ENCODE measurements at regions not wholly inside any gene's neighbourhood (a gene's known extent, or its start where the extent isn't known, plus 50 kb on each side); places are given as distances from the start of the nearest gene placed in this dataset.
A peak's percentile ranks its signal among the peaks of the same experiment; 100 is the strongest.
"Not testable (repeated sequence)": the region's sequence is repeated elsewhere in the genome, so short reads cannot be mapped to it uniquely, and the experiment has no call there.

GRCh38 chr3:106458952-106459351 lies 590.1 kb upstream of the CBLB start:
- DNase-seq (ENCODE audit: extremely low spot score, insufficient read length, low read depth): no peak
- no peak for FAIRE-seq

GRCh38 chr3:106466881-106467280 lies 598.1 kb upstream of the CBLB start:
- FAIRE-seq: no peak

GRCh38 chr3:106473576-106474475 lies 605.0 kb upstream of the CBLB start:
- FAIRE-seq (no peak), DNase-seq (ENCODE audit: extremely low spot score, insufficient read length, low read depth) (no peak)

More at GRCh38 chr3:106466881-106467280, 598.1 kb upstream of the CBLB start:
- no peak for DNase-seq (ENCODE audit: extremely low spot score, insufficient read length, low read depth)

GRCh38 chr3:106482451-106482850 lies 613.6 kb upstream of the CBLB start:
- DNase-seq (ENCODE audit: extremely low spot score, insufficient read length, low read depth) (no peak), FAIRE-seq (no peak)

GRCh38 chr3:106485217-106485616 lies 616.4 kb upstream of the CBLB start:
- FAIRE-seq (no peak), DNase-seq (ENCODE audit: extremely low spot score, insufficient read length, low read depth) (no peak)

GRCh38 chr3:106485802-106486201 lies 617.0 kb upstream of the CBLB start:
- no peak for FAIRE-seq
- no peak for DNase-seq (ENCODE audit: extremely low spot score, insufficient read length, low read depth)

- not testable (repeated sequence) for FAIRE-seq; DNase-seq (ENCODE audit: extremely low spot score, insufficient read length, low read depth)
Measured at GRCh38 chr3:106486945-106487639, 618.3 kb upstream of the CBLB start.

GRCh38 chr3:106488331-106488730 lies 619.5 kb upstream of the CBLB start:
- FAIRE-seq (no peak), DNase-seq (ENCODE audit: extremely low spot score, insufficient read length, low read depth) (no peak)

- DNase-seq (ENCODE audit: extremely low spot score, insufficient read length, low read depth): no peak
- FAIRE-seq: no peak
Measured at GRCh38 chr3:106491796-106492195, 623.0 kb upstream of the CBLB start.

GRCh38 chr3:106508331-106508893 lies 639.6 kb upstream of the CBLB start:
- DNase-seq (ENCODE audit: extremely low spot score, insufficient read length, low read depth): no peak
- FAIRE-seq: no peak

- DNase-seq (ENCODE audit: extremely low spot score, insufficient read length, low read depth) (no peak), FAIRE-seq (no peak)
Measured at GRCh38 chr3:106510206-106510605, 641.4 kb upstream of the CBLB start.

GRCh38 chr3:106512846-106513245 lies 644.0 kb upstream of the CBLB start:
- no peak for FAIRE-seq

GRCh38 chr3:106514431-106514830 lies 645.6 kb upstream of the CBLB start:
- DNase-seq (ENCODE audit: extremely low spot score, insufficient read length, low read depth) (no peak), FAIRE-seq (peak; percentile 55)

More at GRCh38 chr3:106512846-106513245, 644.0 kb upstream of the CBLB start:
- DNase-seq (ENCODE audit: extremely low spot score, insufficient read length, low read depth): no peak

- FAIRE-seq (no peak), DNase-seq (ENCODE audit: extremely low spot score, insufficient read length, low read depth) (no peak)
Measured at GRCh38 chr3:106518516-106518915, 649.7 kb upstream of the CBLB start.

GRCh38 chr3:106522397-106522796 lies 653.6 kb upstream of the CBLB start:
- no peak for DNase-seq (ENCODE audit: extremely low spot score, insufficient read length, low read depth)
- FAIRE-seq: no peak

- FAIRE-seq: no peak
Measured at GRCh38 chr3:106528932-106529331, 660.1 kb upstream of the CBLB start.

GRCh38 chr3:106529738-106530137 lies 660.9 kb upstream of the CBLB start:
- FAIRE-seq (no peak), DNase-seq (ENCODE audit: extremely low spot score, insufficient read length, low read depth) (no peak)

More at GRCh38 chr3:106528932-106529331, 660.1 kb upstream of the CBLB start:
- no peak for DNase-seq (ENCODE audit: extremely low spot score, insufficient read length, low read depth)

- DNase-seq (ENCODE audit: extremely low spot score, insufficient read length, low read depth): no peak
- no peak for FAIRE-seq
Measured at GRCh38 chr3:106530367-106530766, 661.6 kb upstream of the CBLB start.

GRCh38 chr3:106531771-106532329 lies 663.0 kb upstream of the CBLB start:
- not testable (repeated sequence) for FAIRE-seq; DNase-seq (ENCODE audit: extremely low spot score, insufficient read length, low read depth)

- DNase-seq (ENCODE audit: extremely low spot score, insufficient read length, low read depth): no peak
- FAIRE-seq: no peak
Measured at GRCh38 chr3:106533093-106533787, 664.4 kb upstream of the CBLB start.
